H1 (cell line): ENCODE measurements at regions not wholly inside any gene's neighbourhood (a gene's known extent, or its start where the extent isn't known, plus 50 kb on each side); places are given as distances from the start of the nearest gene placed in this dataset.

Source experiments
- PHF8 ChIP-seq: fragments of 200-600 bp; sonication (generic); conservative IDR thresholded peaks from 2 replicates; pipeline ENCODE4 v1.7.1; 2012; ENCODE audit warnings: low read depth, mild to moderate bottlenecking, inconsistent platforms, low read length, moderate library complexity
- TEAD4 ChIP-seq: IDR thresholded peaks from 2 replicates; pipeline ENCODE4 v1.6.1; 2012; ENCODE audit warnings: low read depth, low read length, inconsistent platforms, mixed read lengths
- TF ChIP-seq, protein P1 (sequence below), 3 experiments: IDR thresholded peaks; 1 replicate in 2 of 3; 2 replicates in 1 of 3; pipeline versions ENCODE4 v1.5.1 to v1.6.1; 2011; ENCODE audit warnings: low read length in 3 of 3, mild to moderate bottlenecking in 3 of 3, inconsistent platforms in 2 of 3, low read depth in 1 of 3, moderate library complexity in 1 of 3; ENCODE audit not compliant: insufficient read depth in 1 of 3; ENCODE audit errors: control extremely low read depth in 1 of 3

DNA sequence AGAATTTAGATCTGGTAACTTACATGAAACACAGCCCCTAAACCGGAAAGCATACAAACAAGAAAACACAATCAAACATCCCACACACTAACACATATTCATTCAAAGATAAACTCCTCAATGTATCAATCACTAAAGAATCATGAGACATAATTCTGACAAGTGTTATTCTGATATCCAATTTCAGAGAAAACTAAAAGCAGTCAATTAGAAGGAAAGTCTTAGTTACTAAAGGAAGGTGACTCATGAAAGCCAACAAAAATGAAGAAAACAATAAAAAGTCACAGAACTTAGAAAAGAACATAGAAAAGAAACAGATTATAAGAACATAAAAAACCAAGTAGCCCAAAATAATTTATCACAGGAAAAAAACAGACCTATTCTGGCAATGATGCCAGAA lies 57.2 kb downstream of the ZZZ3 start:
- TF ChIP-seq, protein P1, sequence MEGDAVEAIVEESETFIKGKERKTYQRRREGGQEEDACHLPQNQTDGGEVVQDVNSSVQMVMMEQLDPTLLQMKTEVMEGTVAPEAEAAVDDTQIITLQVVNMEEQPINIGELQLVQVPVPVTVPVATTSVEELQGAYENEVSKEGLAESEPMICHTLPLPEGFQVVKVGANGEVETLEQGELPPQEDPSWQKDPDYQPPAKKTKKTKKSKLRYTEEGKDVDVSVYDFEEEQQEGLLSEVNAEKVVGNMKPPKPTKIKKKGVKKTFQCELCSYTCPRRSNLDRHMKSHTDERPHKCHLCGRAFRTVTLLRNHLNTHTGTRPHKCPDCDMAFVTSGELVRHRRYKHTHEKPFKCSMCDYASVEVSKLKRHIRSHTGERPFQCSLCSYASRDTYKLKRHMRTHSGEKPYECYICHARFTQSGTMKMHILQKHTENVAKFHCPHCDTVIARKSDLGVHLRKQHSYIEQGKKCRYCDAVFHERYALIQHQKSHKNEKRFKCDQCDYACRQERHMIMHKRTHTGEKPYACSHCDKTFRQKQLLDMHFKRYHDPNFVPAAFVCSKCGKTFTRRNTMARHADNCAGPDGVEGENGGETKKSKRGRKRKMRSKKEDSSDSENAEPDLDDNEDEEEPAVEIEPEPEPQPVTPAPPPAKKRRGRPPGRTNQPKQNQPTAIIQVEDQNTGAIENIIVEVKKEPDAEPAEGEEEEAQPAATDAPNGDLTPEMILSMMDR (IDR thresholded peaks at IDR 0.05; ENCODE audit: control extremely low read depth in 1 of 3, insufficient read depth in 1 of 3, low read depth in 1 of 3, low read length in 3 of 3): no peak
- no peak for TF ChIP-seq PHF8
- TF ChIP-seq TEAD4: no peak
